HFFc6 (cell line): ENCODE measurements at regions not wholly inside any gene's neighbourhood (a gene's known extent, or its start where the extent isn't known, plus 50 kb on each side); places are given as distances from the start of the nearest gene placed in this dataset.

Experiments used
- DNase-seq: peaks from one replicate; pipeline ENCODE4 v3.0.0-alpha.2; 2018
- H3K27ac Mint-ChIP-seq: 2 replicates; pipeline ENCODE4 v1.8.0; 2020; ENCODE audit warnings: mild to moderate bottlenecking, mixed read lengths
- H3K27me3 Mint-ChIP-seq: 2 replicates; pipeline ENCODE4 v1.8.0; 2021; ENCODE audit warnings: mild to moderate bottlenecking, moderate library complexity, mixed read lengths; ENCODE audit not compliant: insufficient read depth
- H3K36me3 Mint-ChIP-seq: 2 replicates; pipeline ENCODE4 v1.8.0; 2021; ENCODE audit warnings: low read depth, mixed read lengths
- H3K4me1 Mint-ChIP-seq: 2 replicates; pipeline ENCODE4 v1.8.0; 2020; ENCODE audit warnings: low read depth, mixed read lengths
- H3K4me3 Mint-ChIP-seq: 2 replicates; pipeline ENCODE4 v1.8.0; 2020; ENCODE audit warnings: mild to moderate bottlenecking, moderate library complexity, mixed read lengths
- H3K9me3 Mint-ChIP-seq: 2 replicates; pipeline ENCODE4 v1.8.0; 2020; ENCODE audit warnings: mild to moderate bottlenecking, mixed read lengths
- TF ChIP-seq, protein P1 (sequence below): fragments of 200-600 bp; sonication (generic); IDR thresholded peaks from 2 replicates; pipeline ENCODE4 v1.5.0; 2021; ENCODE audit warnings: antibody characterized with exemption, mild to moderate bottlenecking

GRCh38 chr16:73304008-73304774 is 256.3 kb upstream of the ZFHX3 start:
- DNase-seq, result no peak
- Mint-ChIP-seq H3K27ac (no peak overlapping the region), H3K4me1 (no peaks in the 10 kb centered on the region), H3K36me3 (no peaks in the 10 kb centered on the region), H3K9me3 (no peaks in the 10 kb centered on the region), H3K27me3 (peaks cover 37% of the 10 kb centered on the region), H3K4me3 (no peak overlapping the region)
- TF ChIP-seq, protein P1, sequence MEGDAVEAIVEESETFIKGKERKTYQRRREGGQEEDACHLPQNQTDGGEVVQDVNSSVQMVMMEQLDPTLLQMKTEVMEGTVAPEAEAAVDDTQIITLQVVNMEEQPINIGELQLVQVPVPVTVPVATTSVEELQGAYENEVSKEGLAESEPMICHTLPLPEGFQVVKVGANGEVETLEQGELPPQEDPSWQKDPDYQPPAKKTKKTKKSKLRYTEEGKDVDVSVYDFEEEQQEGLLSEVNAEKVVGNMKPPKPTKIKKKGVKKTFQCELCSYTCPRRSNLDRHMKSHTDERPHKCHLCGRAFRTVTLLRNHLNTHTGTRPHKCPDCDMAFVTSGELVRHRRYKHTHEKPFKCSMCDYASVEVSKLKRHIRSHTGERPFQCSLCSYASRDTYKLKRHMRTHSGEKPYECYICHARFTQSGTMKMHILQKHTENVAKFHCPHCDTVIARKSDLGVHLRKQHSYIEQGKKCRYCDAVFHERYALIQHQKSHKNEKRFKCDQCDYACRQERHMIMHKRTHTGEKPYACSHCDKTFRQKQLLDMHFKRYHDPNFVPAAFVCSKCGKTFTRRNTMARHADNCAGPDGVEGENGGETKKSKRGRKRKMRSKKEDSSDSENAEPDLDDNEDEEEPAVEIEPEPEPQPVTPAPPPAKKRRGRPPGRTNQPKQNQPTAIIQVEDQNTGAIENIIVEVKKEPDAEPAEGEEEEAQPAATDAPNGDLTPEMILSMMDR, result no peak

- Mint-ChIP-seq H3K9me3 (no peaks in the 10 kb centered on the region), H3K27me3 (peaks cover 34% of the 10 kb centered on the region), H3K36me3 (no peaks in the 10 kb centered on the region), H3K4me3 (no peak overlapping the region), H3K4me1 (peaks cover 8% of the 10 kb centered on the region), H3K27ac (no peak overlapping the region)
- TF ChIP-seq, protein P1, result no peak
- DNase-seq, result no peak
Measured at GRCh38 chr16:73302942-73303341, 255.0 kb upstream of the ZFHX3 start.

DNA sequence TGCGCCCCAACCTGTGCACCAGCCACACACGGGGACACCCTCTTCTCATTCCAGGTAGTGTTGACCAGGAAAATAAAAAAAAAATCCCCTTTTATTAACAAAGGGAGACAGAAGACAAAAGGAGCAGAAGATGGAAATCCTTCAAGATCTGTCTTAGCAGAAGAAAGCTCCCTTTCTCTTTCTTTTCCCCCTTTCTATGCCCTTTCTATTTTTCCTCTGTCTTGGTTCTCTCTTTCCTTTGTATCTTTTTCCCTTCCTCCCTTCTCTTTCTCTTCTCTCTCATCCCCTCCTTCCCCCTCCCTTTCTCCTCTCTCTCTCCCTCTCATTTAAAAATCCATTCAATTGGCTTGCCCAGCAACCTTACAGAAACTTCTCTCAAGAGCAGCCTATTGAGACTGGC is 254.1 kb upstream of the ZFHX3 start:
- peaks cover 34% of the 10 kb centered on the region for H3K27me3 Mint-ChIP-seq

GRCh38 chr16:73299346-73299745 is 251.4 kb upstream of the ZFHX3 start:
- H3K4me3 Mint-ChIP-seq, result no peak overlapping the region
- peaks cover 8% of the 10 kb centered on the region for H3K4me1 Mint-ChIP-seq
- no peaks in the 10 kb centered on the region for H3K36me3 Mint-ChIP-seq
- DNase-seq, result no peak
- H3K27me3 Mint-ChIP-seq, result peaks cover 27% of the 10 kb centered on the region
- TF ChIP-seq, protein P1, result no peak
- H3K27ac Mint-ChIP-seq, result no peak overlapping the region
- H3K9me3 Mint-ChIP-seq, result no peaks in the 10 kb centered on the region

More for the DNA sequence above, 254.1 kb upstream of the ZFHX3 start:
- no peak for DNase-seq
- TF ChIP-seq, protein P1, result no peak
- Mint-ChIP-seq H3K9me3 (no peaks in the 10 kb centered on the region), H3K4me3 (no peak overlapping the region), H3K36me3 (no peaks in the 10 kb centered on the region), H3K4me1 (peaks cover 8% of the 10 kb centered on the region), H3K27ac (no peak overlapping the region)

DNA sequence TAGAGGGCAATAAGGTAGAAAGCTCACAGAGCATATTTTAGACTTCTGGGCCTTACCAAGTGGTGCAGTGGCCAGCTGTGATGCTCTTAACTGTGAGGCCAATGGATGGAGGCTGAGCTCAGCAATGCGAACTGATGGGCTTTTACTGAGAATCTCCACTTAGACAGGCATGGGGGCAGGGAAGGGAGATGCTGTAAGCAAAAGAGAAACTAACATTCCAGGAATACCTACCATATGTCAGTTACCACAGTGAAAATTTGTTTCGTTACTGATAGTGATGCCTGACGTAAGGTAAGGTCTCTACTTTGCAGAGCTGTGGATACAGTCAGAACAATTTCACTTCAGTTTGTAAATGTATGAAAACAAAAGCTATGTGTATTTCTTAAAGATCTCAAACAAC is 250.6 kb upstream of the ZFHX3 start:
- Mint-ChIP-seq H3K4me1 (peaks cover 8% of the 10 kb centered on the region), H3K9me3 (no peaks in the 10 kb centered on the region), H3K4me3 (no peak overlapping the region), H3K27ac (no peak overlapping the region), H3K27me3 (peaks cover 25% of the 10 kb centered on the region), H3K36me3 (no peaks in the 10 kb centered on the region)
- DNase-seq, result peak; percentile 14
- TF ChIP-seq, protein P1, result no peak
